ENCODE measurements at regions not wholly inside any gene's neighbourhood (a gene's known extent, or its start where the extent isn't known, plus 50 kb on each side); places are given as distances from the start of the nearest gene placed in this dataset.
"Not testable (repeated sequence)": the region's sequence is repeated elsewhere in the genome, so short reads cannot be mapped to it uniquely, and the experiment has no call there.

DNA sequence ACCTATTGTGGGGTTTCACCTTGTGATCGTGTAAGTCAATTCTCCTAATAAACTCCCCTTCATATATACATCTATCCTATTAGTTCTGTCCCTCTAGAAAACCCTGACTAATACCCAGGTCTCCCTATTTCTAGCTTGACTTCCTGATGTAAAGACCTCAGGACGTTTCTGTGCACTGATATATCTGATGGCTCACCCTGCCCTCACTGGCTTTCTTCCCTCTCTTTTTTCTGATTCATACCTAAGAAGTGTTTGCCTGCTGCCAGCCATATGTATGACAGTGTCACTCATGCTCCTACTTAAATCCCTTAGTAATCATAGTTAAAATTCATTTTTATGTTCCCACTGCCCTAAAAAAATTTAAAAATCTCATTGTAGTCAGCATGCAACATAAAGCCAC is 124.8 kb upstream of the CCNG1 start:
- TF ChIP-seq, protein P1, sequence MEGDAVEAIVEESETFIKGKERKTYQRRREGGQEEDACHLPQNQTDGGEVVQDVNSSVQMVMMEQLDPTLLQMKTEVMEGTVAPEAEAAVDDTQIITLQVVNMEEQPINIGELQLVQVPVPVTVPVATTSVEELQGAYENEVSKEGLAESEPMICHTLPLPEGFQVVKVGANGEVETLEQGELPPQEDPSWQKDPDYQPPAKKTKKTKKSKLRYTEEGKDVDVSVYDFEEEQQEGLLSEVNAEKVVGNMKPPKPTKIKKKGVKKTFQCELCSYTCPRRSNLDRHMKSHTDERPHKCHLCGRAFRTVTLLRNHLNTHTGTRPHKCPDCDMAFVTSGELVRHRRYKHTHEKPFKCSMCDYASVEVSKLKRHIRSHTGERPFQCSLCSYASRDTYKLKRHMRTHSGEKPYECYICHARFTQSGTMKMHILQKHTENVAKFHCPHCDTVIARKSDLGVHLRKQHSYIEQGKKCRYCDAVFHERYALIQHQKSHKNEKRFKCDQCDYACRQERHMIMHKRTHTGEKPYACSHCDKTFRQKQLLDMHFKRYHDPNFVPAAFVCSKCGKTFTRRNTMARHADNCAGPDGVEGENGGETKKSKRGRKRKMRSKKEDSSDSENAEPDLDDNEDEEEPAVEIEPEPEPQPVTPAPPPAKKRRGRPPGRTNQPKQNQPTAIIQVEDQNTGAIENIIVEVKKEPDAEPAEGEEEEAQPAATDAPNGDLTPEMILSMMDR (IDR thresholded peaks at IDR 0.05): no peak
- no peak for ATAC-seq (ENCODE audit: low FRiP score)

DNA sequence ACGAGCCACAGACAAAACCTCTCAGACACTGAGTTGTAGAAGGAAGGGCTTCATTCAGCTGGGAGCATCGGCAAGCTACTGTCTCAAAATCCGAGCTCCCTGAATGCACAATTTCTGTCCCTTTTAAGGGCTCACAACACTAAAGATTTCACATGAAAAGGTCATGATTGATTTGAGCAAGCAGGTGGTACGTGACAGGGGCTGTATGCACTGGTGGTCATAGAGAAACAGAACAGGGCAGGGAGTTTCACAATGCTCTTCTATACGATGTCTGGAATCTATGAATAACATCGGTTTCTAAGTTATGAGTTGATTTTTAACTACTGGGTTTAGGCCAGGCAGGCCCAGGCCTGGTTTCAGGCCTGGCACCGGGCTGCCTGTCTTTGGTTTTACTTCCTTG is 124.3 kb upstream of the CCNG1 start:
- not testable (repeated sequence) for DNase-seq (ENCODE audit: low spot score); ATAC-seq (ENCODE audit: low FRiP score)

More for the DNA sequence above, 124.8 kb upstream of the CCNG1 start:
- no peak for DNase-seq (ENCODE audit: low spot score)

DNA sequence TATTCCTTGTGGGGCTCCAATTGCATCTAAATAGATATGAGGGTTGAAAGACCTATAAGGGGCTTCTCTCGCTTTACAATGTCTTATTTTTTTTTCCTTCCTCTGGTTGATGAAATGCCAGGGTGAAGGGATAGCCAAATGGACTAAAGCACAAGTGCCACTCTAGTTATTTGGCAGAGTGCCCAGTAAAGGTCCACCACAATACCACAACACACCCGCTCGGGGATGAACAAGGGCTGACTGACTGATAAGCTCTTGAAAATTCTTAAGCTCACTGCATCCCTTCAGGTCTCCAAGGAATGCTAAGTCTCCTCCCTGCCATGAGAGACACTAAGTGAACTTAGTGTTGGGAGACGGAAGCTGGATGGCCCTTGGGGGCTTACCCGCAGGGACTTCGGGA is 121.0 kb upstream of the CCNG1 start:
- not testable (repeated sequence) for DNase-seq (ENCODE audit: low spot score); ATAC-seq (ENCODE audit: low FRiP score)

DNA sequence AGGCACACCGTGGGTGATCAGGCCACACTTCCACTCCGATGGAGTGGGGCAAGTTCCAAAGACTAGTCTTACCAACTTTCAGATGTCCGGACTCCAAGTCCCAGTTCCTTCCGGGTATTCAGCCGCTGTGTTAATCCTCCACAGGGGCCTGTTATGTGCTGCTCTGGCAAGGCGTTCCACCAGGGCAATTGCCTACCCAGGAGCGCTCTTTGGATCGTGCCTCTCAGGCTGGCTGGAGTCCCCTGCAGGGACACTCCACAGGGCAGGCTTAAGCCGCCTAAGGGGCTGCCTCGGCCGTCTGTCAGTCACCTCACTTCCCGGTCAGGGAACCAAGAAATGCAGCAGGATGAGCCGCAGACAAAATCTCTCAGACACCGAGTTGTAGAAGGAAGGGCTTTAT is 118.7 kb upstream of the CCNG1 start:
- ATAC-seq (ENCODE audit: low FRiP score): no peak
- TF ChIP-seq, protein P1 (IDR thresholded peaks at IDR 0.05): no peak
- DNase-seq (ENCODE audit: low spot score): no peak

DNA sequence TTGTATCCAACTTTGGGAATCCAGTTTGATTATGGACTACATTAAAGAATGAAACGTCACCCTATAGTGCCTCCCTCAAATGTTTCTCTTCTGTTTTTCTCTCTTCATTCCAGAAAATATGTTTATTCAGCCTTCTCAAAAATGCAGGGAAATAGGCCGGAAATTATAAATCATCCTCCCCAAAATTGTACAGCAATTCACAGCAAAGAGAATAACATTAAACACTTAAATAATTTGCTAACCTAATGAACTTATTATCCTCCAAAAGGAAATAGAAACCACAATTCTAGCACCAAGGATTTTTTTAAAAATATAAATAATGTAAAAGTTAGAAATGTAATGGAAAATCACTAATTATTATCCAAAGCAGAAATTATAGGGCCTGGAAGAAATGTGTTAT is 115.9 kb upstream of the CCNG1 start:
- TF ChIP-seq, protein P1 (IDR thresholded peaks at IDR 0.05): no peak
- DNase-seq (ENCODE audit: low spot score) (no peak), ATAC-seq (ENCODE audit: low FRiP score) (no peak)

DNA sequence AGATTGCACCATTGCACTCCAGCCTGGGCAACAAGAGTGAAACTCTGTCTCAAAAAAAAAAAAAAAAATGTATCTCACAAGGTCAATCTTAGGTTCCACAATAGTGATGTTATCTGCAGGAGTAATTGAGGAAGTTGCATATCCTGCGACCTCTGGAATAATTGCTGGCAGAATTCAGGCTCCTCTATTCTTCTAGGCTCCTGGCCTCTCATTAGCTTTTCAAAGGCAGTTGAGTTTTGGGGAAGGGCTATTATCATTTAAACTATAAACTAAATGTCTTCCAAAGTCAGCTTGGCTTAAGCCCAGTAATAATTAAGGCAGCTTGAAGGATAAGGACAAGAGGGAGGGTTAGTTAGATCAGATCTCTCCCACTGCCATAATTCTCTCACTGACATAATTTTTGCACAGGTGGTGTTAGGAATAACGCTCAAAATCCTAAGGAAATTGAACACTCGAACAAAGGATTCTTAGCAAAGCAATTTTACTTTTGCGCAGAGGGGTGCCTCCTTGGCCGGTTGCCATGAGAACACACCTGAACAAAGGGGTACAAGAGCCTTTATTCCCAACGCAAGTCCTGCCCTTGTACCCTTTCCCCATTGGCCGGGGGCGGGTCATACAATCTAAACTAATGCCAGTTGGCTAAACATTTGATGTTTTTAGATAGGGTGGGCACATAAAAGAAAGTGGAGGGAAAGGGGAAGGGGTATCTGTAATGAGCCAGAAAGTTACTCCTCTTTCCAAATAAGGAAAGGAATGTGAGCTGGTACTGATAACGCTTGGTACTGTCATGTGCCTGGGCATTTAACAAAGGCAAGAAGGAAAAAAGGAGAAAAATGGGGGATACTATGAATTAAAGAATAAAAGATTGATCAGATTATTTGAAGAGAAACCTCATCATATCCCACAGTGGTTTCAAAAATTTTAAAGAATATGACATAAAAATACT is 106.4 kb upstream of the CCNG1 start:
- no peak for ATAC-seq (ENCODE audit: low FRiP score)
- TF ChIP-seq, protein P1 (IDR thresholded peaks at IDR 0.05): no peak
- no peak for DNase-seq (ENCODE audit: low spot score)

DNA sequence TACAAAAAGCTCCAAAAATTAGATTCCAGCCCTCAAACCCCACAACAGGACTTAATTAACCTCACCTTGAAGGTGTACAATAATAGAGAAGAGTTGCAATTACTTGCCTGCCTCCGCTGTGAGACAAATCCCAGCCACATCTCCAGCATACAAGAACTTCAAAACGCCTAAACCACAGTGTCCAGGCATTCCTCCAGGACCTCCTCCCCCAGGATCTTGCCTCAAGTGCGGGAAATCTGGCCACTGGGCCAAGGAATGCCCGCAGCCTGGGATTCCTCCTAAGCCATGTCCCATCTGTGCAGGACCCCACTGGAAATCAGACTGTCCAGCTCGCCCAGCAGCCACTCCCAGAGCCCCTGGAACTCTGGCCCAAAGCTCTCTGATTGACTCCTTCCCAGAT is 101.3 kb upstream of the CCNG1 start:
- not testable (repeated sequence) for ATAC-seq (ENCODE audit: low FRiP score); DNase-seq (ENCODE audit: low spot score)

DNA sequence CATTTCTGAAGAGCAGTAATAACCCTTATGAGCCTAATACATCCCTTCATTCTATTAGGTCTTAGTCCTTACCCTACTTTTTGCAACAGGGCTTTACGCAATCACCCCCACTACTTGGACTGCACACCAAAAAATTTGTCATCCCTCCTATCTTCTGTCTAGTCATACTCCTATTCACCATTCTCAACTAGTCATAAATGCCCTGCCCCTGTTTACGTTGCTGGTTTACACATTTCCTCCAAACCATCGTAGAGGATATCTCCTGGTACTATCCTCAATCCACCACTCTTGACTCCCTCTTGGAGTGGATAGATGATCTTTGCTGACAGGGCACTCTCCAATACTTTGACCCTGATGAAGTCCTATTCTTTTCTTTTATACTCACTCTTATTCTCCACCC is 98.2 kb upstream of the CCNG1 start:
- TF ChIP-seq, protein P1 (IDR thresholded peaks at IDR 0.05): no peak
- ATAC-seq (ENCODE audit: low FRiP score) (no peak), DNase-seq (ENCODE audit: low spot score) (no peak)

DNA sequence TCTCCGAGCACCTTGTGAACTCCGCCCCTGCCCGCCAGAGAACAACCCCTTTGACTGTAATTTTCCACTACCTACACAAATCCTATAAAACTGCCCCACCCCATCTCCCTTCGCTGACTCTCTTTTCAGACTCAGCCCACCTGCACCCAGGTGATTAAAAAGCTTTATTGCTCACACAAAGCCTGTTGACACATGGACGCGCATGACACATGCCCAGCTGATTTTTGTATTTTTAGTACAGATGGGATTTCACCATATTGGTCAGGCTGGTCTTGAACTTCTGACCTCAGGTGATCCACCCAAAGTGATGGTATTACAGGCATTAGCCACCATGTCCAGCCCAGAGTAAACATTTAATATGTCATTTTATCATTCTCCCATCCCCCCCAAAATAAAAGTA is 97.0 kb upstream of the CCNG1 start:
- not testable (repeated sequence) for DNase-seq (ENCODE audit: low spot score); ATAC-seq (ENCODE audit: low FRiP score)
